DOHH2 (cell line): ENCODE measurements at regions not wholly inside any gene's neighbourhood (a gene's known extent, or its start where the extent isn't known, plus 50 kb on each side); places are given as distances from the start of the nearest gene placed in this dataset.
A peak's percentile ranks its signal among the peaks of the same experiment; 100 is the strongest.

ENCODE experiments used
- H3F3A ChIP-seq: fragments of 200-600 bp; sonication (generic), shearing (Covaris generic); 2 replicates; pipeline ENCODE4 v1.6.0; 2016; ENCODE audit warnings: antibody characterized with exemption, mild to moderate bottlenecking; ENCODE audit not compliant: control insufficient read depth, insufficient read depth
- H3K27ac ChIP-seq: fragments of 200-600 bp; sonication (generic); 2 replicates; pipeline ENCODE4 v1.5.1; 2014; ENCODE audit warnings: low read depth, mild to moderate bottlenecking, low read length, moderate library complexity
- H3K27me3 ChIP-seq: fragments of 200-600 bp; sonication (generic); 2 replicates; pipeline ENCODE4 v1.6.1; 2014; ENCODE audit warnings: mild to moderate bottlenecking, low read length, mixed read lengths; ENCODE audit not compliant: control insufficient read depth
- H3K36me3 ChIP-seq: fragments of 200-600 bp; sonication (generic); 2 replicates; pipeline ENCODE4 v1.6.1; 2014; ENCODE audit warnings: mild to moderate bottlenecking, low read length, moderate library complexity, mixed read lengths; ENCODE audit not compliant: control insufficient read depth
- H3K4me1 ChIP-seq: fragments of 200-600 bp; sonication (generic); 2 replicates; pipeline ENCODE4 v1.6.1; 2014; ENCODE audit warnings: mild to moderate bottlenecking, low read length, mixed read lengths; ENCODE audit not compliant: control insufficient read depth
- H3K4me2 ChIP-seq: fragments of 200-600 bp; sonication (generic); 2 replicates; pipeline ENCODE4 v1.6.0; 2014; ENCODE audit warnings: mild to moderate bottlenecking, low read length, moderate library complexity
- H3K4me3 ChIP-seq: fragments of 200-600 bp; sonication (generic); 2 replicates; pipeline ENCODE4 v1.5.1; 2014; ENCODE audit warnings: mild to moderate bottlenecking, low read length, mixed read lengths
- H3K79me2 ChIP-seq: fragments of 200-600 bp; sonication (generic); 2 replicates; pipeline ENCODE4 v1.6.1; 2014; ENCODE audit warnings: mild to moderate bottlenecking, low read length, mixed read lengths; ENCODE audit not compliant: control insufficient read depth
- H3K9me2 ChIP-seq: fragments of 200-600 bp; sonication (generic); replicated peaks from 2 replicates; pipeline ENCODE4 v1.6.1; 2014; ENCODE audit warnings: mild to moderate bottlenecking, low read length, mixed read lengths; ENCODE audit not compliant: control insufficient read depth
- H3K9me3 ChIP-seq: fragments of 200-600 bp; sonication (generic); 2 replicates; pipeline ENCODE4 v1.6.1; 2014; ENCODE audit warnings: antibody characterized with exemption, low read length, mixed read lengths; ENCODE audit not compliant: control insufficient read depth, insufficient read depth
- H4K20me1 ChIP-seq: fragments of 200-600 bp; sonication (generic); 2 replicates; pipeline ENCODE4 v1.6.0; 2014; ENCODE audit warnings: low read depth, mild to moderate bottlenecking, antibody characterized with exemption, low read length, moderate library complexity; ENCODE audit not compliant: control insufficient read depth, insufficient read depth
- EZH2phosphoT487 ChIP-seq: fragments of 200-600 bp; sonication (generic); IDR thresholded peaks from 2 replicates; pipeline ENCODE4 v1.6.1; 2017; ENCODE audit warnings: borderline replicate concordance, mild to moderate bottlenecking, antibody characterized with exemption, low read length, moderate library complexity, mixed read lengths
- TF ChIP-seq, protein P1 (sequence below): fragments of 200-600 bp; sonication (generic); IDR thresholded peaks from one replicate; pipeline ENCODE4 v1.5.1; 2014; ENCODE audit warnings: antibody characterized with exemption, mild to moderate bottlenecking, low read depth, low read length; ENCODE audit not compliant: poor library complexity, severe bottlenecking

DNA sequence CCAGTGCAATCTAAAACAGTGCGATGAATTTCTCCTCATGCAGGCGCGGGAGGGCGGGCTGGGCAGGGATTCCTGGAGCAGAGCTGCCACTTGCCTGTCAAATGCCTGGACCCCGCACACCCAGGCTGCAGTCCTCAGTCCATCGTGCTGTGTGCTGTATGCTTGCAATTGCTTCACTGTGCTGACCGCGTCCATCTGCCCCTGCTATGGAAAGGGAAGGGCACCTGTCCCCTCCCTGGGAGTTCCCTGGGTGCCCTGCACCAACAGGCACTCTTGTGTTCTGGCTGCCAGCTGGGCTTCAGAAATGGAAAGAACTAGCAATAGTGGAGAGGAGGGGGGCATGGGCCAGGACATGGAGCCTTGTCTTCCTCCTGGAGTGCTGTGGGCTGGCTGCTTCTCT is 185.4 kb upstream of the B3GAT1 start:
- no peaks in the 10 kb centered on the region for H3K36me3 ChIP-seq
- no peaks in the 10 kb centered on the region for H3K9me3 ChIP-seq
- H3F3A ChIP-seq: no peaks in the 10 kb centered on the region
- H3K79me2 ChIP-seq: no peaks in the 10 kb centered on the region
- H3K4me3 ChIP-seq: no peak overlapping the region
- H3K27ac ChIP-seq: no peak overlapping the region
- no peaks in the 10 kb centered on the region for H3K4me1 ChIP-seq
- no peak overlapping the region for H3K4me2 ChIP-seq
- H3K9me2 ChIP-seq: no peaks in the 10 kb centered on the region
- TF ChIP-seq EZH2phosphoT487: no peak
- TF ChIP-seq, protein P1, sequence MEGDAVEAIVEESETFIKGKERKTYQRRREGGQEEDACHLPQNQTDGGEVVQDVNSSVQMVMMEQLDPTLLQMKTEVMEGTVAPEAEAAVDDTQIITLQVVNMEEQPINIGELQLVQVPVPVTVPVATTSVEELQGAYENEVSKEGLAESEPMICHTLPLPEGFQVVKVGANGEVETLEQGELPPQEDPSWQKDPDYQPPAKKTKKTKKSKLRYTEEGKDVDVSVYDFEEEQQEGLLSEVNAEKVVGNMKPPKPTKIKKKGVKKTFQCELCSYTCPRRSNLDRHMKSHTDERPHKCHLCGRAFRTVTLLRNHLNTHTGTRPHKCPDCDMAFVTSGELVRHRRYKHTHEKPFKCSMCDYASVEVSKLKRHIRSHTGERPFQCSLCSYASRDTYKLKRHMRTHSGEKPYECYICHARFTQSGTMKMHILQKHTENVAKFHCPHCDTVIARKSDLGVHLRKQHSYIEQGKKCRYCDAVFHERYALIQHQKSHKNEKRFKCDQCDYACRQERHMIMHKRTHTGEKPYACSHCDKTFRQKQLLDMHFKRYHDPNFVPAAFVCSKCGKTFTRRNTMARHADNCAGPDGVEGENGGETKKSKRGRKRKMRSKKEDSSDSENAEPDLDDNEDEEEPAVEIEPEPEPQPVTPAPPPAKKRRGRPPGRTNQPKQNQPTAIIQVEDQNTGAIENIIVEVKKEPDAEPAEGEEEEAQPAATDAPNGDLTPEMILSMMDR: no peak
- H4K20me1 ChIP-seq: no peaks in the 10 kb centered on the region
- no peaks in the 10 kb centered on the region; the same call in 1 of the 2 replicates for H3K27me3 ChIP-seq

DNA sequence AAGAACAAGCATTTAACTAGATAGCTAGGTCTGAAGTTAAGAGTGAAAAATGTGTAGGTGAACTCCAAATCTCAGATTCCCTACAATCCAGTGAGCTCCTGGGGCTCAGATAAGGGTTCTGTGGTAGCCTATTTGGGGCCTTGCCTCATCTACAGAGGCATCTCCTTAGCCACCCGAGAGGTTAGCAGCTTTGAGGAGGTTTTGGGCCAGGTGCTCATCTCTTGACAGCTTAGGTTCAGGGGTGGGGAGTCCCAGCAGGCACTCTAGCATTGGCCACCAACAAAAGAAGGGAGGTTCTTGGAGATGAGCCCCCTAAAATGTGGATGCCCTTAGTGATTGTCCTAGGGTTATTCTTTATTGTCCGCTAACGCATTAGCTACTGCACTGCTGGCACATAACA is 184.4 kb upstream of the B3GAT1 start:
- H3K79me2 ChIP-seq: no peaks in the 10 kb centered on the region
- no peaks in the 10 kb centered on the region for H3K4me1 ChIP-seq
- H3K9me3 ChIP-seq: no peaks in the 10 kb centered on the region
- TF ChIP-seq, protein P1: no peak
- no peak for TF ChIP-seq EZH2phosphoT487
- no peak overlapping the region for H3K4me2 ChIP-seq
- no peak overlapping the region for H3K4me3 ChIP-seq
- no peaks in the 10 kb centered on the region; the same call in 1 of the 2 replicates for H3K27me3 ChIP-seq
- H3K9me2 ChIP-seq: no peaks in the 10 kb centered on the region
- H3K36me3 ChIP-seq: no peaks in the 10 kb centered on the region
- H3K27ac ChIP-seq: no peak overlapping the region
- no peaks in the 10 kb centered on the region for H3F3A ChIP-seq
- H4K20me1 ChIP-seq: no peaks in the 10 kb centered on the region

DNA sequence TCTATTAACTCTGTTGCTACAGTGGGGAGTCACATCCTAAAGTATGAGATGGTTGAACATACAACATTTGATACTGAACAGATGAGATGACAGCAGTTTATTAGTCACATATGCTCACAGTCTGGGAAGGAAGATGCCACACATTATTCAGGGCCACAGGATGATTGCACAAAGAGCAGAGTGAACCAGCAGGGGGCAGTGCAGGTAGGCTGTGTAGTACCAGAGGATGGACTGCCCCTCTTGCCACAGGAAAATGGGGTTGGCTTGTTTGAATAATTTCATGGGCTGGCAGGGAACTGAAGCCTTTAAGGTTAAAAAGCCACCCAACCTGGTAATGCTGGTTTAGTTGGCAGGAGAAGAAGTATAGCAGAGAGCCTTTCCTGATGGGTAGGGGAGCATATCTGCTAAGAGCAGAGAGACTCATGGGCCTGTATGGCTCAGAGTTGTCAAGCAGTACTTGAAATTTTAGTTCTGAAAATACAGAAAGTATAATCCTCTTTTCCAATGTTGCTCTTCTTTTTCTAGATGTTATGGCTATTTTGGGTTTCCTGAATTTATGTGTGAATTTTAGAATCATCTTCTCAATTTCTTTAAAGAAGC is 180.4 kb upstream of the B3GAT1 start:
- H3K79me2 ChIP-seq: no peaks in the 10 kb centered on the region
- H4K20me1 ChIP-seq: no peaks in the 10 kb centered on the region
- no peaks in the 10 kb centered on the region; the same call in 1 of the 2 replicates for H3K27me3 ChIP-seq
- no peaks in the 10 kb centered on the region for H3K36me3 ChIP-seq
- TF ChIP-seq EZH2phosphoT487: no peak
- TF ChIP-seq, protein P1: peak; percentile 87
- no peaks in the 10 kb centered on the region for H3F3A ChIP-seq
- no peaks in the 10 kb centered on the region for H3K9me3 ChIP-seq
- no peak overlapping the region for H3K27ac ChIP-seq
- H3K9me2 ChIP-seq: no peaks in the 10 kb centered on the region
- no peak overlapping the region for H3K4me3 ChIP-seq
- peaks cover 4% of the 10 kb centered on the region for H3K4me1 ChIP-seq
- H3K4me2 ChIP-seq: no peak overlapping the region
